ENCODE measurements at regions not wholly inside any gene's neighbourhood (a gene's known extent, or its start where the extent isn't known, plus 50 kb on each side); places are given as distances from the start of the nearest gene placed in this dataset.

DNA sequence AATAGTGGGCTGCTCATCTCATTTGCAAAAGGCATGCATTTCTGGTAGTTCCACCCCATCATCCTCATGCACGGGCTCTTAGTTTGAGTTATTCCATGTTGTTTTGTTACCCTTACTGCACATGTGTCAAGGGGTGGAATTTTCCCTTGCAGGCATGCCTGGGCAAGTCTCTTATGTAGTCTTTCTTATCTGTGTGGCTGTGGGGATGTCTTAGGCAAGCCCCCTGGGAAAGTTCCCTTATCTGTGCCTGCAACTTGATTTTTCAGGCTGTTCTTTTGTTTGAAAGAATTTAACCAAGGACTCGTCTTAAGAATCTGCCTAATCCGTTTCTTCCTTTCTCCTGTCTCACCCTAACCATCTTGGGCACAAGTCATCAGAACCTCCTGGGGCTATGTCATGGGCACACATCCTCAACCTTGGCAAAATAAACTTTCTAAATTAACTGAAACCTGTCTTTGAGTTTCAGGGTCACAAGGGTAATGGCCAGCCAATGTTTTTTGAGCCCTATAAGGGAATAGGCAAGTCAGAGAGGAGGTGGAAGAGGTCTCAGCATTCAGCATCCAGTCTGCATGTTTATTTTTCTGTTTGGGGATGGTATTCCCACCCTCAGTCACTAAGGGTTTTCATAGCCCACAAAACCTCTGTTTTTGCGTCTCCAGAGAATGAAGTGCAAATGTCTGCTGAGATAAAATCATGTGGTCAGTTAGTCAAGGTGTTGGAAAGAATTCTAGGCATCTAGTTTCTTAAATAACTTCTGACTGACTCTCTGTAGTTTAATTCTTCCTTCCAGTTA is 579.7 kb downstream of the PLA2G4A start:
- Histone ChIP-seq H3K27me3 (replicated peaks in 1 of 7) (no peaks in the 10 kb centered on the region), H3K36me3 (no peaks in the 10 kb centered on the region), H3K4me3 (no peak overlapping the region), H3K27ac (no peak overlapping the region), H3K9me3 (no peaks in the 10 kb centered on the region), H3K4me1 (no peaks in the 10 kb centered on the region)
- 70 to 79% (median 76%) methylated on average over 4 of the region's 4 CpGs for WGBS, 5 donors
- intact Hi-C loops (cut with DNase I; ENCODE audit: low total_unique reads): no loop called here
- no peak for DNase-seq
- TF ChIP-seq POLR2A (IDR thresholded peaks at IDR 0.05) (no peak), POLR2AphosphoS5 (IDR thresholded peaks at IDR 0.05) (no peak)
- TF ChIP-seq, protein P1, sequence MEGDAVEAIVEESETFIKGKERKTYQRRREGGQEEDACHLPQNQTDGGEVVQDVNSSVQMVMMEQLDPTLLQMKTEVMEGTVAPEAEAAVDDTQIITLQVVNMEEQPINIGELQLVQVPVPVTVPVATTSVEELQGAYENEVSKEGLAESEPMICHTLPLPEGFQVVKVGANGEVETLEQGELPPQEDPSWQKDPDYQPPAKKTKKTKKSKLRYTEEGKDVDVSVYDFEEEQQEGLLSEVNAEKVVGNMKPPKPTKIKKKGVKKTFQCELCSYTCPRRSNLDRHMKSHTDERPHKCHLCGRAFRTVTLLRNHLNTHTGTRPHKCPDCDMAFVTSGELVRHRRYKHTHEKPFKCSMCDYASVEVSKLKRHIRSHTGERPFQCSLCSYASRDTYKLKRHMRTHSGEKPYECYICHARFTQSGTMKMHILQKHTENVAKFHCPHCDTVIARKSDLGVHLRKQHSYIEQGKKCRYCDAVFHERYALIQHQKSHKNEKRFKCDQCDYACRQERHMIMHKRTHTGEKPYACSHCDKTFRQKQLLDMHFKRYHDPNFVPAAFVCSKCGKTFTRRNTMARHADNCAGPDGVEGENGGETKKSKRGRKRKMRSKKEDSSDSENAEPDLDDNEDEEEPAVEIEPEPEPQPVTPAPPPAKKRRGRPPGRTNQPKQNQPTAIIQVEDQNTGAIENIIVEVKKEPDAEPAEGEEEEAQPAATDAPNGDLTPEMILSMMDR (IDR thresholded peaks at IDR 0.05 in 8 of 11, conservative IDR thresholded peaks at IDR 0.05 in 3 of 11): no peak

DNA sequence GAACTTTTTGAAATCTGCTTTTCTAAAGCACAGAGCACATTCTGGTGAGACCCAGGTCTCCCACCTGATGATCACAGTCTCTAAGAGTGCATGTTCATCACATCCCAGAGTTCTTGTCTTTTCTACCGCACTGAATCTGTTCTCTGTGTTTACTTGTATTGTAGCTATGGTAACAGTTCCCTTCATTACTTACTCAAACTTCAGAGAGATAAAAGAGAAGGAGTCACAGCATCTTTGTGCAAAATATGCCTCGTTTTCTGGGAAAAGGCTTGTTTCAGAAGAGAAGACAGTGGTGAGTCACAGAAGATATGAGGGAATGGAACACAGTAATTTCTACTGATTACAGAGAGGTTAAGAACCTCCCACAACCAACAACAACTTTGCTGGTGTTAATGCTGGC is 580.6 kb downstream of the PLA2G4A start:
- intact Hi-C loops (cut with DNase I; ENCODE audit: low total_unique reads): no loop called here
- Histone ChIP-seq H3K36me3 (no peaks in the 10 kb centered on the region), H3K27ac (no peak overlapping the region), H3K9me3 (no peaks in the 10 kb centered on the region), H3K27me3 (replicated peaks in 1 of 7) (no peaks in the 10 kb centered on the region), H3K4me3 (no peak overlapping the region), H3K4me1 (no peaks in the 10 kb centered on the region)
- TF ChIP-seq POLR2A (IDR thresholded peaks at IDR 0.05): no peak
- TF ChIP-seq, protein P1 (IDR thresholded peaks at IDR 0.05 in 8 of 11, conservative IDR thresholded peaks at IDR 0.05 in 3 of 11): no peak
- TF ChIP-seq POLR2AphosphoS5 (IDR thresholded peaks at IDR 0.05): no peak
- 60 to 79% (median 71%) methylated on average over 2 of the region's 2 CpGs for WGBS, 5 donors
- no peak for DNase-seq

DNA sequence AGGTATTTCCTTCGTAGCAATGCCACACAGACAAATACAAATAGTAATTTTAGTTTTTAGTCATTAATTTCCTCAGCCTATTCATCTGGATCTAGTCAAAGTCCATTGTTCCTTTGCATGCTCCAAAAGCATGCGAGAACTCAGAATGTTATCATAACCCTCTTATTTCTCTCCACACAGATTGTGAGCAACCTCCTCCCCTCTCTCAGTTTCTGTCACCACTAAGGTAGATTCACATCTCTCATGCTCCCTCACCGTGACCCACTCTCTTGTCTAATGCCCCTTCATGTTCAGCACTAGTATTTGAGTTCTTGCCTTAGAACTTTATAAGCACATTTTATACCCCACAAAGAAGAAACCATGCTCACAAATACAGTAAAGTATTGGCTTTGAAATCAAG is 582.4 kb downstream of the PLA2G4A start:
- no peaks in the 10 kb centered on the region for H3K27me3 ChIP-seq (replicated peaks in 1 of 7)
- H3K4me3 ChIP-seq: no peak overlapping the region
- no peak for DNase-seq
- H3K4me1 ChIP-seq: no peaks in the 10 kb centered on the region
- H3K36me3 ChIP-seq: no peaks in the 10 kb centered on the region
- H3K27ac ChIP-seq: no peak overlapping the region
- 70 to 76% (median 73%) methylated on average over 3 of the region's 3 CpGs for WGBS, 5 donors
- TF ChIP-seq POLR2AphosphoS5 (IDR thresholded peaks at IDR 0.05) (no peak), POLR2A (IDR thresholded peaks at IDR 0.05) (no peak)
- TF ChIP-seq, protein P1 (IDR thresholded peaks at IDR 0.05 in 8 of 11, conservative IDR thresholded peaks at IDR 0.05 in 3 of 11): no peak
- intact Hi-C loops (cut with DNase I; ENCODE audit: low total_unique reads): no loop called here
- no peaks in the 10 kb centered on the region for H3K9me3 ChIP-seq

DNA sequence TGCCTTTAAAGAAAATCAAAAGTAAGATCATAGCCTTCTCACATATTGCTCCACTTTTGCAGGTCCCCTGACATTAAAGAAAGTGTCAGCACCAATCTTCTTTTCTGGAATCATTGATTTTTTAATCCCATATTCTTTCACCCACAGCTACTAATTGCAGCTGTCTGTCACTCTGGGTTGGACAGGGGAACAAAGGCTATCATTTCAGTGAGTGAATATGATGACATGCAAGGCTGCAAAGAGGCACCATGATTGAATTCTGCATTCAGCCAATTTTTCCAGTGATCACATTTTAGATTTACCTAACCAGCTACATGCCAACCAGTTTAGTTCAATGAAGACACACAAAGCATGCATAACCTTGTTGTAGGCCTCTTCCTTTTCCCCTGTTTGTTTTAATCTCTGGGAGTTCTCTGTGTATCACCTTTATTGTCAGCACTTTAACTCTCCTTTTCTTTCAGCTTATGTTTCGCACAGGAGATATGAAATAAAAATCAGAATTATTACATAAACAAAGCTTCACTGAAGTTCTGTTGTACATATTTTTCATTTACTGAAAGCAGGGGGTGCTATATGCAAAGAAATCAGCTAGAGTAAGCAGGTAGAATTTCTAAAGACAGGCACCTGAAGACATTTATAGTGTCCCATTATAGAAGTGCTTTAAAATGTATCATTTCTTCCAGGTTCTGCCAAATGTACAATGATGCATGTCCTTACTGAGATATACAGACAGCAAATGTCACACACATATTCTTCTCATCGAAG is 584.8 kb downstream of the PLA2G4A start:
- TF ChIP-seq POLR2A (IDR thresholded peaks at IDR 0.05) (no peak), POLR2AphosphoS5 (IDR thresholded peaks at IDR 0.05) (no peak)
- TF ChIP-seq, protein P1 (IDR thresholded peaks at IDR 0.05 in 8 of 11, conservative IDR thresholded peaks at IDR 0.05 in 3 of 11): no peak

More for the DNA sequence above, 584.8 kb downstream of the PLA2G4A start:
- intact Hi-C loops (cut with DNase I; ENCODE audit: low total_unique reads): no loop called here
- Histone ChIP-seq H3K36me3 (no peaks in the 10 kb centered on the region), H3K27me3 (replicated peaks in 1 of 7) (no peaks in the 10 kb centered on the region), H3K4me3 (no peak overlapping the region), H3K9me3 (no peaks in the 10 kb centered on the region), H3K27ac (no peak overlapping the region), H3K4me1 (no peaks in the 10 kb centered on the region)
- WGBS, 5 donors: 84 to 90% (median 87%) methylated on average over 2 of the region's 2 CpGs
- no peak for DNase-seq
